Fibroblast of mammary gland (primary cell): ENCODE measurements at regions not wholly inside any gene's neighbourhood (a gene's known extent, or its start where the extent isn't known, plus 50 kb on each side); places are given as distances from the start of the nearest gene placed in this dataset.

Source experiments
- DNase-seq: peaks from one replicate; pipeline ENCODE4 v3.0.0-alpha.2; 2010; ENCODE audit warnings: low read depth
- H3K4me3 ChIP-seq: 2 replicates; pipeline ENCODE4 v1.5.1; 2011; ENCODE audit warnings: low read depth, mild to moderate bottlenecking, low read length, moderate library complexity; ENCODE audit not compliant: control insufficient read depth
- CTCF ChIP-seq: conservative IDR thresholded peaks from 2 replicates; pipeline ENCODE4 v1.5.1; 2011; ENCODE audit warnings: low read depth, low read length, inconsistent platforms; ENCODE audit not compliant: control insufficient read depth, insufficient read depth

- no peak for DNase-seq
- H3K4me3 ChIP-seq, result no peak overlapping the region
- TF ChIP-seq CTCF, result no peak
Measured at GRCh38 chr3:78154521-78155186, 1114.8 kb downstream of the ROBO2 start.

- TF ChIP-seq CTCF, result no peak
- H3K4me3 ChIP-seq, result no peak overlapping the region
- no peak for DNase-seq
Measured at GRCh38 chr3:78161736-78162135, 1121.8 kb downstream of the ROBO2 start.

- H3K4me3 ChIP-seq, result no peak overlapping the region
- TF ChIP-seq CTCF, result no peak
- no peak for DNase-seq
Measured at GRCh38 chr3:78163379-78163778, 1123.5 kb downstream of the ROBO2 start.

GRCh38 chr3:78165876-78166275, 1126.0 kb downstream of the ROBO2 start:
- TF ChIP-seq CTCF, result peak; percentile 14

GRCh38 chr3:78174821-78175220, 1134.9 kb downstream of the ROBO2 start:
- DNase-seq, result no peak
- no peak for TF ChIP-seq CTCF

More at GRCh38 chr3:78165876-78166275, 1126.0 kb downstream of the ROBO2 start:
- H3K4me3 ChIP-seq, result no peak overlapping the region
- DNase-seq, result no peak

GRCh38 chr3:78176869-78177268, 1137.0 kb downstream of the ROBO2 start:
- H3K4me3 ChIP-seq, result no peak overlapping the region
- DNase-seq, result no peak
- no peak for TF ChIP-seq CTCF

More at GRCh38 chr3:78174821-78175220, 1134.9 kb downstream of the ROBO2 start:
- H3K4me3 ChIP-seq, result no peak overlapping the region
